HS-27A (cell line): ENCODE measurements at regions not wholly inside any gene's neighbourhood (a gene's known extent, or its start where the extent isn't known, plus 50 kb on each side); places are given as distances from the start of the nearest gene placed in this dataset.

ENCODE experiments used
- DNase-seq: peaks from one replicate; pipeline ENCODE4 v3.0.0-alpha.2; 2012; ENCODE audit warnings: low read depth, missing footprints

DNA sequence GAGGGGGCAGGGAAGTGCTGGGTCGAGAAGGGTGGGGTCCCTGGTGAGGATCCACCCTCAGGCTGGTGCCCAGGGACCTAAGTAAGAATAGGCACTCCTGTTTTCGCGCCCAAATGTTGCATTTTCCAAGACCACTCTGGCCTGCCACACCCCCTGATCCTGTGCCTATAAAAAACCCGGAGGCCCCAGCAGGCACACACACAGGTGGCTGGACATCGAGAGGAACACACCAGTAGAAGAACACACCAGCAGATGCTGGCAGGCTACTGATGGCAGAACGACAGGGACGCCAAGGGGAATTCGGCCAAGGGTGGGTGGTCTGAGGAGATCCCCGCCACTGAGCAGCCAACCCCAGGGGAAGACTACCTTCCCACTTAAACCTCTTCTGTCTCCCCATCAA lies 633.9 kb upstream of the POT1 start:
- no peak for DNase-seq

DNA sequence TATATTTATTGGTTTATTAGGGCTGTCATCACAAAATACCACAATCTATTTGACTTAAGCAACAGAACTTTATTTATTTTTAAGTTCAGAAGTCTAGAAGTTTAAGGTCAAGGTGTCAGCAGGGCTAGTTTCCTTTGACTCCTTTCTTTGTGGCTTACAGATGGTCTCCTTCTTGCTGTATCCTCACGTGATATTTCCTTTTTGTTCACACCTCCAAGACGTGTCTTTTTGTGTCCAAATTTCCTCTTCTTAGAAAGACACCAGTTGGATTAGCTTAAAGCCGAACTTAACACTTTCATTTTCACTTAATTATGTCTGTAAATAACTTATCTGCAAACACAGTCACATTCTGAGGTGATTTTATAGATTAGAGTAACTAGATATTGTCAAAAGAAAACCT lies 631.4 kb upstream of the POT1 start:
- DNase-seq, result no peak

DNA sequence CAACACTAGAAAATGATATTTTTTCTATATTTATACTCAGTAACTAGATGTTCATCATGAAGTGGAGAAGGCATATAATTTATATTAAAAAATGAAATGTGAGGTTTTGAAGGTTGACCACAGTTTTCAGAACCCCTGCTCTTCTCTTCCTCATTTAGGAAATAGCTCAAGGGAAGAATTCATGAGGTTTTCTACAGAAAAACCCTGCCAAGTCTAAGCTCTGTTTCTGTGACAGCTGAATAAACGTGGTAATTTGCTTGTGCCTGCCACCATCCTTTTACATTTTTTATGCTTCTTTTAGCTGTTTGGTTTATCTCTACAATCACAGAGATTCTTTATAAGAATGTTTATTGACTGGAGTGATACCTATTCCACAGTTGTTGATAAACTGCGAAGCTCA lies 630.3 kb upstream of the POT1 start:
- no peak for DNase-seq

DNA sequence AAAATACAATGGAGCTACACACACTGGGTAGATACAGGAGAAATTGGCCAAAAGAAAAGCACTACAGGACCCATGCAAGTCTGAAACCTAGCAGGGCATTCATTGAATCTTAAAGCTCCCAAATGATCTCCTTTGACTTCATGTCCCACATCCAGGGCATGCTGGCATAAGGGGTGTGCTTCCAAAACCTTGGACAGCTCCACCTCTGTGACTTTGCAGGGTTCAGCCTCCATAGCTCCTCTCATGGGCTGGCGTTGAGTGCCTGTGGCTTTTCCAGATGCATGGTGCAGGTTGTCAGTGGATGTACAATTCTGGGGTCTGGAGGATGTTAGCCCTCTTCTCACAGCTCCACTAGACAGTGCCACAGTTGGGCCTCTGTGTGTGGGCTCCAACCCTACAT lies 626.3 kb upstream of the POT1 start:
- DNase-seq, result no peak

DNA sequence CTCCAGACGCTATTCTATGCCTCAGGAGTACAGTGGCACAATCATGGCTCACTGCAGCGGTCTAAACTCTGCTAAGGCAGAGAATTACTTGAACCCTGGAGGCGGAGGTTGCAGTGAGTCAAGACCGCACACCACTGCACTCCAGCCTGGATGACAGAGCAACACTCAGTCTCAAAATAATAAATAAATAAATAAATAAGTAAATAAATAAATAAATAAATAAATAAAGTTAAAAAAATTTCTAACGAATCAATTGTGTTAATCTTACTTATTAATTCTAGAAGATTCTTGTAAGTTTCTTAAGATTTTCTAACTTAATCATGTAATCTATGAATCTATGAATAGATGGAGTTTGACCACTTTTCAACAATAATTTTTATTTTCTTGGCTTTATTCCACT lies 621.4 kb upstream of the POT1 start:
- DNase-seq, result no peak

DNA sequence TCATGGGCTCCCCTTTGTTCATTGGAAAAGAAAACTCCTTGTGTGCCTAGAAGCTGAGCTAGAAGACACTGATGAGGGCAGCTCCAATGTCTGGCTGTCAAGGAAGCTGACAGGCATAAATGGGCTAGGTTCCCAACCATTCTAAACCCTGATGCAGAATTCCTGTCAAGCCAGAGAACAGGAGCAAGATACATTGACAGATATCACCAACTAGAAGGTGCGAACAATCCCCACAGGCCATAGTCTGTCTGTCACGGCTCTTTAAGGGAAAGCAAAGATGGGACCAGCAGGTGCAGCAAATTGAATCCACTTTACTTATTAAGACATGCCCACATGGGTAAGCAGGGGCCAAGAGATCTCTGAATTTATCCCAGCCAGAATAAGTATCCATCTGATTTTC lies 617.9 kb upstream of the POT1 start:
- DNase-seq, result no peak

DNA sequence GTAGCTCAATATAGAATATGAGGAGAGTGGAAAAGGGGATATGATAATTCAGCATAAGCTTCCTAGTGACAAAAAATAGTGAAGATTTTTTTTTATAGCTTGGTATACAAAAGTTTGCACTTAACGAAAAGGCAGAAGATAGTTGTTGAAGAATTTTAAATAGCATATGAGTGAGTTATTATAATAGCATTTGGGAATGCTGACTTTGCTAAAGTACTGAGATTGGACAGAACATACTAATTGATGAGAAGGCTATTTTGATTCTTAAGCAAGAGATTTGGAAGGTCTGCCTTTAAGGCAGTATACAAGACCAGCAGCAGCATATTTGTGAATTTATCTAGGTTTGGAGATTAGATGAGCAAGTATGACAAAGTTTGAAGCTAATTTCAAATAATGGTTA lies 600.9 kb upstream of the POT1 start:
- no peak for DNase-seq

DNA sequence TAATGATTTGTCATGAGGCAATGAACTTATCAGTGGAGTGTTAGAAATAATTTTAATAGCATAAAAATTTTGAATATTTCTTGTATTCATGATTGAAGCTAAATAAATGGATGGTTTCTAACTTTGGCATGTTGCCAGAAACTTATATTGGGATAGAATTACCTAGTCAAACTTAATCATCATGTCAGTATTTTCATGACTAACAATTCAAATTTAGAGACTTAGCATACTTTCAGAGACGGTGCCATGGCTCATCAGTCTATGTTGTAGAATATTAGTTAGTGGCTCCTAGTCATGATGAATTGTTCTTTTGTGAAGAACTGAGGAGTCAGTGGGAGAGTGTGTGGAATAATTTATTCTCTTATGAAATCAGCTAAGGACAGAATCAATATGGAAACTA lies 599.6 kb upstream of the POT1 start:
- no peak for DNase-seq

DNA sequence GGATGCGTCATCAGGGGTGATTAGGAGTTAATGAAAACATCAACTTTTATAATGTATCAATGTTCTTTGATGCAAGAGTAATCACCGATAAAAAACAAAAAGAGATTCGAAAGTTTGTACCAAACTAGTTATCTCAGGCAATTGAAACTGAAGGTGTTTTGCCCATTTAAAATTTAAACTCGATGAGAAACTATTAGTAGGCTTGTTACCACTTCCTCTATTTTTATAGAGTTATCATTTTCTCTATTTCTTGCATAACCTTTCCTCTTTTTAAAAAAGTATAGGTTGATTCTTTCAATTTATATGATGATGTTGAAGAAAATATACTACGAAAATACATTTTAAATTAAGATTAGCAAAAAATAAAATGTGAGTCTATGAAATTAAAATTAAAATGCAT lies 597.3 kb upstream of the POT1 start:
- DNase-seq, result no peak

DNA sequence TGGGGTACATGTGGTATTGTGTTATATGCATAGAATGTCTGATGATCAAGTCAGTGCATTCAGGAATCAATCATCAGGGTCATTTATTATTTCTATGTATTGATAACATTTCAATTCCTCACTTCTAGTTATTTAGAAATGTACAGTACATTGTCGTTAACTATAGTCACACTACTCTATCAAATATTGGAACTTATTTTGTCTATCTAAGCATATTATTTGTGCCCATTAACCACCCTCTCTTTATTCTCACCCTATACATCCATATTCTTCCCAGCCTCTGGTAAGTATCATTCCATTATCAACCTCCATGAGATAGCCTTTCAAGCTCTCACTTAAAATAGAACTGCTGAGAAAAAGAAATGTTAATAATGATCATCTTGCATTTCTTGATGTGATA lies 596.5 kb upstream of the POT1 start:
- DNase-seq, result no peak

DNA sequence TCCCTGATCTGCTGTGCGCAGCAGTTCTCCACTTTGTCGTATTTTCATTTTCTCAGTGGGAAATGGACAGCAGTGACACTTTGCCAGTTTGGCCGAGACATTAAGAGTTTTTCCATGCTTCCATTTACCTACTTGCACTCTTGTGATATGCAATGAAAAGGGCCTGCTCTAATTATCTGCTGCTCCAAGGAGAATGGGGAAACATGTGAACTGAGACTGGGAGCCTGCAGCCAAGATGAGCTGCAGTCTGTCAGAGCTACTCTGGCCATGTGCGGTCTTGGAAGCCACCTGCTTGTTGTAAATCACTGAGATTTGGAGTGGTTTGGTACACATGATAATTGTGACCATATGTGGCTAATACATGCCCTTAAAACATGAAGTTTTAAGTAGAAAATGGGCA lies 586.6 kb upstream of the POT1 start:
- DNase-seq, result no peak

DNA sequence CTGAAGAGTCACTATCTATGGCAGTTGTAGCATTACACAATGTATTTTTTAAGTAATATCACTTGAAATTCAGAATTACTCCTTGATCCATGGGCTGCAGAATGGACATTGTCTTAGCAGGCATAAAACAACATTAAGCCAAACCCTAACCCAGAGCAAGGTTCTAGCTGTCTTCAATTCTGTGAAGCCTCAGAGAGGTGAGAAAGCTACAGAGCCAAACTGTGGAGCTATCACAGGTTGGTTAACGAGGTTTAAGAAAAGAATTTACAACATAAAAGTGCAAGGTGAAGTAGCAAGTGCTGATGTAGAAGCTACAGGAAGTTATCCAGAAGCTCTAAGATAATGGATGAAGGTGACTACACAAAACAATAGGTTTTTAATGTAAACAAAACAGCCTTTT lies 582.7 kb upstream of the POT1 start:
- DNase-seq, result no peak

DNA sequence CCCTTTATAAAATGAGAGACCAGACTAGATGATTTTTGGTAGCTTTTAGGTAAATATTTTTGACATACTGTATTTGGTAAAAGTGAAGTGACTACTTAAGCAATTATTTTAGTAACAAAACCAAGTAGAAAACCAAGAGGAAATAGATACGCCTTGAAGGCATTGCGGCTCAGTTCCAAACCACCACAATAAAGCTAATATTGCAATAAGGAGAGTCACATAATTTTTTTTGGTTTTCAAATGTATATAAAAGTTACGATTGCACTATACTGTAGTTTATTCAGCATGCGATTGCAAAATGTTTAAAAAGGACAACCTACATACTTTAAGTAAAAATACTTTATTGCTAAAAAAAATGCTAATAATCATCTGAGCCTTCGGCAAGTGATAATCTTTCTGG lies 581.7 kb upstream of the POT1 start:
- DNase-seq, result no peak

DNA sequence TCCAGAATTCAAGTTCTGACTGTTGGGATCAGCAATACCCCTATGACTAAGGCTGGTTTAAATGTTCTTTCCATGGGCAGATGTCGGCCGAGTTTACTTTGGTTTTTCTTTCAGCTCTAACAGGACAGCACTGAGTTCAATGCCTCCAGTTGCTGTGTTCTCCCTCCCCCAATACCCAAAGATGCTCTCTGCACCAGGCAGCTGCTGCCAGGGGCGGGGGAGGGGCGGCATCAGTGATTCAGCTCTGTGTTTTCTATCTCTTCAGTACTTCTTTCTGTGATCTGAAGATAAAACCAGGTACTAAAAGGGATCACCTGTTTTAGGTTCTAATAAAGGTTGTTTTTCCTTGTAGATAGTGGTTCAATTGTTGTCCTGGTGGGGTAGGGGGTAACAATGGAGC lies 576.7 kb upstream of the POT1 start:
- no peak for DNase-seq

DNA sequence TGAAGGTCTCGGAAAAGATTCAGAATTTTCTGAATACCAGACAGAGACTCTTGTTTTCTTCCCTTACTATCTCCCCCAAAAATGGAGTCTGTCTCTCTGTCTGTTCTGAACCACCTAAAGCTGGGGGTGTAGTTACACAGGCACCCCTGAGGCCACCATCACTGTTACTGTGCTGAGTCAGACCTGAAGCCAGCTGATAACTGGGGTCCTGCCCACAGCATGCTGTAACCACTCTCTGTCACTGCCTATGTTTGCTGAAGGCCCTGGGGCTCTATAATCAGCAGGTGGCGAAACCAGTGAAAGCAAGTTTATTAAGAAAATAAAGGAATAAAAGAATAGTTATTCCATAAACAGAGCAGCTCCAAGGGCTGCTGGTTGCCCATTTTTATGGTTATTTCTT lies 575.2 kb upstream of the POT1 start:
- no peak for DNase-seq

DNA sequence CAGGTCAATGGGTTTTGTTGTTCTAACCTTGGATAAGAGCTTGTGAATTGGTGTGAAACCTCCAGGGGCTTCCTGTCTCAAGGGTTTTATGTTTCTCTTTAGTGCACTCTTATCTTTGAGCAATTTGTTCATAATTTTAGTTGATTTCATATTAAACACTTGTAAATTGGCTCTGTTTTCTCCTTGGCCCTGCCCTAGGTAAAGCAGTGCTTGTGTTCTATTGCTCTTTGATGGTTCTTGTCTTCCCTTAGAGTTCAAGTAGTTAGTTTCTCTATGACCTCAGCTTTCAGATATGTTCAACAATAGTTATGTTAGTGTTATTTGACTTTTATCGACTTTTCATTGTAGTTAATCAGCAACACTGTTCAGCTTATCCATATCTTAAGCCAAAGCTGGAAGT lies 566.4 kb upstream of the POT1 start:
- DNase-seq, result no peak

DNA sequence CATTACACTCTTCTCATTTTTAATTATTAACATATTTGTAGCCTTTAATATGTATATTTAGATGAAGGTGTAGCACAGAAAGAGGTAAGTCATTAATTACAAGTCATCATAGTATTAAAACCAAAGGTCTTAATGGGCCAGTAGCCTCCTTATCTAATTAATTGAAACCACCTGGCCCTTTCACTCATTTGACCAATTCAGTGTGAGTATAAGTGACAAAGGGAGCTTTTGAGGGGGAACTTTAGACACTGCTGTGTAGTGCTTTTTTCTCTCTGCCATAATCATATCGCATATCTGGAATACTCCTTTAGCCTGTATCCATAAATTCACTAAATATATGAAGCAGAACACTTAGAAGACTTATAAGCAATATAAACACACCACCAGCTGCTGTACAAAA lies 562.9 kb upstream of the POT1 start:
- no peak for DNase-seq

DNA sequence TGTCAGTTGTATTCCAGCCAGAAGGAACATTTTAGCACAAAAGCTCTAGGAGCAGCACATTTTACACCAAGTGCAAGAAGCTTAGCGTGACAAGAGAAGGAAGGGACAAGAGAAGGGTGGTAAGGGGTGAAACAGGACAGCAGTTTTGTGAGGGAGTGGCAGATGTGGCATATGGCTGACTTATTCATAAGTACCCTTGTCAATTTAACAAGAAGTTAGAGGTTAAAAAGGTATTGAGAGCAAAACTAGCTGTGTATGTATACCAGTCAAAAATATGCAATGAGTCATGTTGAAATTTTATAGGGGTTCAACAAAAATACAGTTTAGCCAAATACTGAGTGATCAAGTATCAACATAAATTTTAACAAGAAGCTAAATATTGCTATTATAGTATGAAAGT lies 561.5 kb upstream of the POT1 start:
- DNase-seq, result no peak

DNA sequence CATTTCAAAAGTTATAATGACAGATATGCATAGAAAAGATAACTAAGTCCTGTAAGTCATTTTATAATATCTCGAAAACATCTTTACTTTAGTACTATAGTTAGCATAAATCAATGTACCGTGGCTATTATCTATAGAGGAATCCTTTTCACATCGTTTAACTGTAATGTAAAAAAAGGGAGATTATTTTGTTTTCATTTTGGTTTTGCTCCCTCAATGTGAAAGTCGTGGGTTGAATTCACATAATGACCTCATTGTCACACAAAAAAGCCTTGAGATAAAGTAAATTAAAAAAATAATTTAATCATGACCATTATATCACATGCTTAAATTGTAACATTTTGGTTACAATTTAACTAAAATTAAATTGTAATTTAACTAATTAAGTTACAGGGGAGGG lies 560.5 kb upstream of the POT1 start:
- DNase-seq, result no peak

DNA sequence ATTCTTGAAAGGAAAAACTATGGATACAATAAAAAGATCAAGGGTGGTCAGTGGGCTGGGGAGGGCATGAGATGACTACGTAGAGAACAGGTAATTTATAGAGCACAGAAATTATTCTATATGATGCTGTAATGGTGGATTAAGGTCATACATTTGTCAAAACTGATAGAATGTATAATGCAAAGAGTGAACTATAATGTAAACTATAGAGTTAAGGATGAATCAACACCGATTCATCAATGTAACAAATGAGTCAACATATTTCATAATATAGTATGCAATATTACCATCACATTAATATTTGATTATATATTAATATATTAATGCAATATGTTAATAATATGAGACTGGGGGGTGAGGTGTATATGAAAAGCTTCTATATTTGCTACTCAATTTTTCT lies 555.6 kb upstream of the POT1 start:
- no peak for DNase-seq

DNA sequence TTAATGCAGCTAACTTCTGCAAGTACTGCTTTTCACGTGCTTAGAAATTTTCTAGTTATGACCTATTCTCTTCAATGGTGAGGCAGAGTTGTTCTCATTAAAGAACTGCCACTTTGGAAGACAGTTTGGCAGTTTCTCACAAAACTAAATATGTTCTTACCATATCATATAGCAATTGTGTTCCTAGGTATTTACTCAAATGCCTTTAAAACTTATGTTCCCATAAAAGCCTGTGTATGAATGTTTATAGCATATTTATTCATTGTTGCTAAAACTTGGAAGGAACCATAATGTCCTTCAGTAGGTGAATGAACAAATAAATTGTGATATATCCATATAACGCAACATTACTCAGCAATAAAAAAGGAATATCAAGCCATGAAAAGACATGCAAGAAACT lies 555.1 kb upstream of the POT1 start:
- DNase-seq, result no peak

DNA sequence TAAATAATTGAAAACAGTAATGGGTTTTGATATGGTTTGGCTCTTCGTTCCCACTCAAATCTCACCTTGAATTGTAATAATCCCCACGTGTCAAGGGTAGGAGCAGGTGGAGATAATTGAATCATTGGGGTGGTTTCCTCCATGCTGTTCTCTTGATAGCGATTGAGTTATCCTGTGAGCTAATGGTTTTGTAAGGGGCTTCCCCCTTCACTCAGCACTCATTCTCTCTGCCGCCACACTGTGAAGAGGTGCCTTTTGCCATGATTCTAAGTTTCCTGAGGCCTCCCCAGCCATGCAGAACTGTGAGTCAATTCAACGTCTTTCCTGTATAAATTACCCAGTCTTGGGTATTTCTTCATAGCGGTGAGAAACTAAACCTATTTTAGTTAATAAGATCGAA lies 551.7 kb upstream of the POT1 start:
- DNase-seq, result no peak

DNA sequence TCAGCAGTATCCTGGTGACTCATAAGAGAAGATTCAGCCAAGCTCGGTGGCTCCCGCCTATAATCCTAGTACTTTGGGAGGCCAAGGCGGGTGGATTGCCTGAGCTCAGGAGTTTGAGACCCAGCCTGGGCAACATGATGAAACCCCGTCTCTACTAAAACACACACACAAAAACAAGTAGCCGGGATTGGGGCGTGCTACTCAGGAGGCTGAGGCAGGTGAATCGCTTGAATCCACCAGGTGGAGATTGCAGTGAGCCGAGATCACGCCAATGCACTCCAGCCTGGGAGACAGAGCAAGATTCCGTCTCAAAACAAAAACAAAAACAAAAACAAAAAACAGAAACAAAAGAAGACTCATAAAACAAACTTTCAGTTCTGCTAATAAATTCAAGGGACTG lies 551.1 kb upstream of the POT1 start:
- DNase-seq, result no peak

DNA sequence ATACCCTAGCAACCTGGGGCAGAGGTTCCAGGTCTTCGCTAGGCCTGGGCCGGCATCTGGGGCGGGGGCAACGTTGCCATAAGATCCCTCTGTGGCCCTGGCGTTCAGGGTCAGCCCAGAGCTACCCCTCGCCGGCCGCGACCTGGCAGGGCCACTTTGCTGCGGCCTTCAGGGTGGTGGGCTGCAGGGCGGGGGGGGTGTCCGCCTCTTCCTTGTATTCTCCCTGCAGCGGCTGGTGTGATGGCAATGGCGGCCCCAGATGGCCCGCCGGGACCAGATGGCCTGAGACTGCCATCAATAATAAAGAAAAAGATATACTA lies 539.2 kb upstream of the POT1 start:
- DNase-seq, result no peak

DNA sequence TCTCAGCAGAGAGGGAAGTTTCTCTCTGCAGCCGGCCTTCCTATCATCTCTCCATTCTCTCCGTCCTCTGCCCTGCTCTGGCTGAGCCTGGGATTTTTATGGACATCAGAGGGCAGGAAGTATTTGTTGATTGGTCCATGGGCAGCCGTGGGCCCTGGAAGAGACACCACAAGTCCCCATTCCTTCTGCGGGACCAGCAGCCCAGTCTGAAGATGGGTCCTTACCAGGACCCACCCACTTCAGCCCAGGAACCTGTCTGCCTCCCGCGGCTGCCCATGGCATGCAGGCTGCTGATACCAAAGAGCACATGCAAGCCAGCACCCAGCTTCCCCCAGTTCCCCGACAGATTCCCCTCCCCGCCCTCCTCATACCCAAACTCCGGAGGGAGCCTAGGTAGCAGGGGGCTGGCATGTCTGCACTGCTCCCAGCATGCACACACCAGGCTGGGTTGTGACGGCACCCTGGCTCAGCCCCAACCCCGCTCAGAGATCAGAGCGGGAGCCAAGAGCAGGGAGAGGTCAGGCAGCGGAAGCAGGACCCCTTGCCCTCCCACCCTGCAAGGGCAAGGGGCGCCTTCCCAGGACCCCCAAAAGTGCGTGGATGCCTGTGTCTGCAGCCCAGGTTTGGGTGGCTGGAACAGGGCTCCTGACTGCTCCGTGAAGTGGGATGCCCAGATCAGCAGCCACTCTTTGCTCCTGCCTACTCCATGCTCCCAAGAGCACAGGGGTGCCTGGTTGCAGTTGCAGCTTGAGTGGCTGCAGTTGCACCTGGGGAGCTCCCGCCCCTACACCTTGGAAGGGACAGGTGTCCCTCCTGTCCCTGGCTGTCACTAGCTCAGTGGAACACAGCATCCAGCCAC lies 538.6 kb upstream of the POT1 start:
- DNase-seq, result no peak
